ENCODE measurements at regions not wholly inside any gene's neighbourhood (a gene's known extent, or its start where the extent isn't known, plus 50 kb on each side); places are given as distances from the start of the nearest gene placed in this dataset.

- no peak for TF ChIP-seq HMG20A (CRISPR knock-in tag; conservative IDR thresholded peaks at IDR 0.05)
These were observed 77.0 kb upstream of the ZFAND5 start (continued) for GRCh38 chr9:72441848-72442607.

GRCh38 chr9:72440992-72441847 lies 76.2 kb upstream of the ZFAND5 start:
- FAIRE-seq = no peak
- in situ Hi-C loops (cut with MboI) = no loop called here
- no peak for ATAC-seq
- Histone ChIP-seq H3K36me3 (ENCODE audit: control insufficient read depth, insufficient read depth, low read length) (no peaks in the 10 kb centered on the region), H2AFZ (ENCODE audit: low read depth, low read length) (no peak overlapping the region), H3K27me3 (ENCODE audit: control insufficient read depth in 2 of 2, insufficient read depth in 2 of 2, low read length in 2 of 2) (peaks cover 0 to 7% of the 10 kb centered on the region in 2 experiments; a peak in 3 of 5 replicates), H3K9ac (ENCODE audit: insufficient read depth in 1 of 2, low read depth in 2 of 2, low read length in 2 of 2) (no peak overlapping the region), H3K9me1 (ENCODE audit: control insufficient read depth, insufficient read depth, low read length) (no peaks in the 10 kb centered on the region), H3K9me3 (replicated peaks; ENCODE audit: control insufficient read depth, insufficient read depth, low read depth, low read length) (no peaks in the 10 kb centered on the region), H3K4me1 (replicated peaks in 1 of 2; ENCODE audit: control insufficient read depth in 2 of 2, insufficient read depth in 2 of 2, low read length in 2 of 2) (no peaks in the 10 kb centered on the region), H3K79me2 (ENCODE audit: control insufficient read depth, insufficient read depth, low read length) (no peaks in the 10 kb centered on the region), H4K20me1 (replicated peaks; ENCODE audit: control insufficient read depth, insufficient read depth, low read length) (no peaks in the 10 kb centered on the region), H3K4me2 (ENCODE audit: insufficient read depth, low read length) (no peak overlapping the region), H3K4me3 (no peak overlapping the region), H3K27ac (ENCODE audit: extremely low read depth, low read depth, low read length) (no peak overlapping the region)
- DNase-seq (ENCODE audit: extremely low read depth in 1 of 4, low spot score in 3 of 4) = no peak
- CTCF ChIA-PET (ENCODE audit: low intra/inter-chr PET ratio) = no interaction called here
- TF ChIP-seq E2F6 (IDR thresholded peaks at IDR 0.05; ENCODE audit: borderline replicate concordance in 1 of 2, extremely low read depth in 1 of 2, insufficient read depth in 1 of 2, insufficient read length in 1 of 2, low read depth in 1 of 2, low read length in 1 of 2, poor library complexity in 1 of 2, severe bottlenecking in 1 of 2) (no peak), SAFB (IDR thresholded peaks at IDR 0.05; ENCODE audit: borderline replicate concordance, low read depth, low read length) (no peak), ZNF12 (CRISPR knock-in tag; IDR thresholded peaks at IDR 0.05) (no peak)
- BruUV-seq (replicated peaks) = no TSS peak
- intact Hi-C loops (cut with micrococcal nuclease) = no loop called here
- POLR2A ChIA-PET = no interaction called here
- WGBS (ENCODE audit: insufficient coverage, low coverage, missing lambda C conversion rate) = 0% methylated on average over 7 of the region's 7 CpGs

All from K562 (cell line).